GM21515 (cell line): ENCODE measurements at regions not wholly inside any gene's neighbourhood (a gene's known extent, or its start where the extent isn't known, plus 50 kb on each side); places are given as distances from the start of the nearest gene placed in this dataset.
"Not testable (repeated sequence)": the region's sequence is repeated elsewhere in the genome, so short reads cannot be mapped to it uniquely, and the experiment has no call there.

Experiments
- ATAC-seq: cut with Tn5 transposase; IDR thresholded peaks from one replicate; pipeline ENCODE4 v1.9.1; 2021; ENCODE audit not compliant: unreplicated experiment

DNA sequence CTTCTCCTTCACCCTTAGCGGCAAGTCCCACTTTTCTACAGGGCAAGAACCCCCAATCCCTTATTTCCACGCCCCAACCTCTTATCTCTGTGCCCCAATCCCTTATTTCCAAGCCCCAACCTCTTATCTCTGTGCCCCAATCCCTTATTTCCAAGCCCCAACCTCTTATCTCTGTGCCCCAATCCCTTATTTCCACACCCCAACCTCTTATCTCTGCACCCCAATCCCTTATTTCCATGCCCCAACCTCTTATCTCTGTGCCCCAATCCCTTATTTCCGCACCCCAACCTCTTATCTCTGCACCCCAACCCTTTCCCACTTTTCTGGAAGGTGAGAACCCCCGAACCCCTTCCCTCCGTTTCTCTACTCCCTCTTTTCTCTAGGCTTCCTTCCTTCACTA, 116.1 kb upstream of the GJE1 start:
- not testable (repeated sequence) for ATAC-seq

GRCh38 chr6:142015463-142015862, 117.3 kb upstream of the GJE1 start:
- not testable (repeated sequence) for ATAC-seq

- ATAC-seq, result no peak
Observed at GRCh38 chr6:142015011-142015410, 117.7 kb upstream of the GJE1 start.

- ATAC-seq, result no peak
Observed at GRCh38 chr6:142014515-142014914, 118.2 kb upstream of the GJE1 start.

DNA sequence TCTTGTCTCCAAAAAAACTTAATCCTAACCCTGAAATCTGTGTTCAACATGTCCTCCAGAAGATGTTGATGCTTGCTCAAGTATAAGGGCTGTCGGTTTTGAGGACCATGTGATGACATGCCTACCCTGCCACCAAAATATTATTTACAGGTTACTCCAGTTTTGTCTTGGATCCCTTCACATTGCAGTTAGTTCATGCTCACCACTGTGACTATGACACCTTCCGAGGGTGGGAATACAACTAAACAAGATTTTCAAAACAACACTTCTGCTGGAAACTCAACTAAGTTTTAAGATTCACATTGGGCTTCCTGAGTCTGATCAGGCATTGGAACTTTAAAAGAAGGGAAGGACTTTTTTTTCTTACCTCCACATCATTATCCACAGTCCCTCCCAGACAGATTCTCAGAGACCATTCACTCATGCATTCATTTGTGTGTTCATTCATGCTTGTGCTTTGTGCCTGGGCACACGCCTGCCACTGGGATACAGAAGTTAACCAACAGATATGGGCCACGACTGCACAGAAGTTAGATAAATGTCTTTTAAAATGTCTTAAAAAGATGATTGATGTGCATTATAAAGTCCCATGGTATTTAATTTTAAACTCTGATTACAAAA, 118.7 kb upstream of the GJE1 start:
- ATAC-seq, result no peak

GRCh38 chr6:142013287-142013686, 119.4 kb upstream of the GJE1 start:
- peak; percentile 70 for ATAC-seq

DNA sequence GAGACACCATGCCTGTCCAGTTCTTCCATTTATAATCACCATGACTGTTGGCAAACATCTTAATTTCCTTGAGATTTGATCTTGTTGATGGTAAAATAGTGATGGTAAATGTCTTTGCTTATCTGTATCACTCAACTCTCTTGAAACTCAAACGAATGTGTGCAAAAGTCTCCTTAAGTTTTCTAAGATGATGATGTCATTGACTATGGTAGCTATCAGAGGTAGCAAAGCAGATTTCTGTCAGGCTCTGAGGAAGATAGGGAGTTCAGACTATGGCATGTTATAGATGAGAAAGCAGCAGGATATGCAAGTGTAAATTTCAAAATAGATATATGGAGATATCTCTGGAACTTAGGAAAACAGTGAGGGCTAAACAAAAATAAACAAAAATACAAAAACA, 121.0 kb upstream of the GJE1 start:
- ATAC-seq, result no peak

DNA sequence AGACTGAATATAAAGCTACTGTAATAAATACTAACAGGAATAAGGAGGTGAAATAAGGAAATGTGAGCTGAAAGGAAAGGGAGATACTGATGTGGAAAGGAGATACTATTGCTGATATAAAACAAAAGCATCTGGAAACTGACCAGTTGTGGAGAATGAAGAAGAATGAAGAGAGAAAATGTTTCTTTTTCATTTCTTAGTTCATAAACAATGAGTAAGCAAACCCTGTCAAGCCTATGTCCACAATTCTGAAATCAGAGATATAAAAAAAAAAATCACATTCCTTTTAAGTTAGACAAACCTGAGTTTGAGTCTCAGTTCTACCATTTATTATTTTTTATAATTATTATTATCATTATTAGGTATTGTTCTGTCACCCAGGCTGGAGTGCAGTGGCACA, 121.6 kb upstream of the GJE1 start:
- ATAC-seq, result no peak

DNA sequence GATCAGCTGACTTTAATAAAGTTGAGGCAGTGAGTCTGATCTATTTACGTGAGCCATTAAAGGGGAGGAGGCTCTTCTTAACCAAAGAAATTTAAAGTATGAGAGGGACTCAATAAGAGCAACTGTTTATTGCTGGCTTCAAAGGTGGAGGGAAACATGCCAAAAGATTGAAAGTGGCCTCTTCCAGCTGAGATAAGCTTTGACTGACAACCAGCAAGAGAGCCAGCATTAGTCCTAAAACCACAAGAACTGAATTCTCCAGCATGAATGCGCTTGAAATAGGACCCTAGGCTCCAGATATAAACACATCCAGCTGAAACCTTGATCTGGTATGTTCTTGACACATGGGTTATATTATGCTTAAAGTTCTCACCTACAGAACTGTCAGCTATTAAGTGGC, 123.1 kb upstream of the GJE1 start:
- no peak for ATAC-seq

- ATAC-seq, result no peak
Observed at GRCh38 chr6:142008781-142009180, 123.9 kb upstream of the GJE1 start.

DNA sequence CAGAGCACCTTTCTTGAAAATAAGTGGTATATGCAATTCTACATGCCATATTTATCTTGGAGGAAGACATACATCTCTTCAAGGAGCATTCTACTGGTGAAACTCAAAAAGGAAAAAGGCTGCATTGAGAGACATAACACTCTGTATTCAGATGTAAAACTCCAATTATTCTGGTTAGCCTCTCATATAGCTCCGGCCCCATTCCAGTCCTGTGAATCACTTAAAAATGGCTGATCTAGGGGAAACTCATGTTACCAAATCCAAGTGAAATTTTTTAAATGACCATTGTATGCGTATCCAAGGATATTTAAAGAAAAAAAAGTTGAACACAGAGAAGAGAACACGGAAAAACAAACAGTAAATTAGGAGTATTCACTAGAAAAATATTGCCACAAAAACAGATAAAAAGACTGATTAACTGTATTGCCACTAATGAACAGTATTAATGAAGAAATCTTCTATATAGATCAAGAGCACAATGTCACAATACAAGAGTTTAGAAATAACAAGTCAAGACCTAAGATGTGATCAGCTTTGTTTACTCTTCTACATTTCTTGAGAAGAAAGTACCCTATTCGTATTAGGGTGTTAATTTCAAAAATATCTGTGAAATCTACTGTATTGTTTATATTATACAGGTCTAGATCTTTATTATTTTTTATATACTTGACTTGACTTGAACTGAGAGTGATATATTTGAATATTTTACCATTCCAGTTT, 124.5 kb upstream of the GJE1 start:
- no peak for ATAC-seq

DNA sequence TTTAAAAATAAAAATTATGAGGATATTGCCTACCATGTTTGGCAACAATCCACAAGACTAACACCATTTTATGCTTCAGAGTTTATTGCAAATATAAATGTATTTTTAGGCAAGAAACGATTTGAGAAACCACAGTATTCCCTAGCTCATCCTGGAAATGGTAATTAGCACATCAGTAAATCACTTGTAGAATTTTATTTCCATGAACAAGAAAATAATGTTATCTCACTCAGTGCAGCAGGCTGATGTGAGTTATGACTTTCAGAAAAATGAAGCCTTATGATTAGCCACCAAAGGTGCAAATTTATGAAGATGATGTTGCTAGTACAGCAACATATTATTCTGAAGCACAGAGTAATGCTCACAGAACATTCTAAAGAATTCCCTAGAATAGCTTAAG, 127.7 kb upstream of the GJE1 start:
- ATAC-seq, result no peak

DNA sequence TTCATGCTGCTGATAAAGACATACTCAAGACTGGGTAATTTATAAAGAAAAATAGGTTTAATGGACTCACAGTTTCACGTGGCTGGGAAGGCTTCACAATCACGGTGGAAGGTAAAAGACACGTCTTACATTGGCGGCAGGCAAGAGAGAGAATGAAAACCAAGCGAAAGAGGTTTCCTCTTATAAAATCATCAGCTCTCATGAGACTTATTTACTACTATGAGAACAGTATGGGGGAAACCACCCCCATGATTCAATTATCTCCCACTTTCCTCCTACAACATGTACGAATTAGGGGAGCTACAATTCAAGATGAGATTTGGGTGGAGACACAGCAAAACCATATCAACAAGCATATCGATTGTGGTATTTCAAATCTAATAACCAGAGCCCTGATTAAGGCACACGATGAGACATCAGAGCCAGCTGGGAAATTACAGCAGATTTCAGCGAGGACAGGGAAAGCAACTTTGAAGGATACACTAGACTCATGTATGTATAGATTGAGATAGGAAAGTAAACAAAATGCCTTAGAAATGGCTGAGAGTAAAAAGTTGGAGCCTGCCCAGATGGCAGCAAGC, 129.8 kb upstream of the GJE1 start:
- ATAC-seq, result no peak

DNA sequence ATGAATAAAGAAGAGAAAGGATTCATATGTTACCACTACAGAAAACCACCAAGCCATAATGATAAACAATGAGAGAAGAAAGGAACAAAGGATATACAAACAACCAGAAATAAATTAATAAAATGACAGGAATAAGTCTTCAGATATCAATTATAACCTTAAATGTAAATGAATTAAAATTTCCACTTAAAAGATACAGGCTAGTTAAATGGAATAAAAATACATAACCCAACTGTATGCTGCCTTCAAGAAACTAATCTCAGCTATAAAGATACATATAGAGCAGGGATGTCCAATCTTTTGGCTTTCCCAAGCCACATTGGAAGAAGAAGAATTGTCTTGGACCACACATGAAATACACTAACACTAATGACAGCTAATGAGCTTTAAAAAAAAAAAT, 135.9 kb upstream of the GJE1 start:
- no peak for ATAC-seq

GRCh38 chr6:141992109-141992508, 140.6 kb upstream of the GJE1 start:
- no peak for ATAC-seq

- no peak for ATAC-seq
Observed at GRCh38 chr6:141990840-141991239, 141.9 kb upstream of the GJE1 start.

GRCh38 chr6:141989706-141989959, 143.1 kb upstream of the GJE1 start:
- no peak for ATAC-seq

GRCh38 chr6:141988954-141989705, 143.6 kb upstream of the GJE1 start:
- peak; percentile 88 for ATAC-seq

- ATAC-seq, result no peak
Observed at GRCh38 chr6:141988327-141988726, 144.4 kb upstream of the GJE1 start.

GRCh38 chr6:141986457-141986856, 146.3 kb upstream of the GJE1 start:
- no peak for ATAC-seq

GRCh38 chr6:141981190-141981589, 151.5 kb upstream of the GJE1 start:
- no peak for ATAC-seq

GRCh38 chr6:141977782-141978181, 154.9 kb upstream of the GJE1 start:
- no peak for ATAC-seq
